SIG-M5 (cell line): ENCODE measurements at regions not wholly inside any gene's neighbourhood (a gene's known extent, or its start where the extent isn't known, plus 50 kb on each side); places are given as distances from the start of the nearest gene placed in this dataset.

ENCODE experiments used
- DNase-seq: peaks from one replicate; lab custom pipeline; 2025; lab: John Stamatoyannopoulos, UW

DNA sequence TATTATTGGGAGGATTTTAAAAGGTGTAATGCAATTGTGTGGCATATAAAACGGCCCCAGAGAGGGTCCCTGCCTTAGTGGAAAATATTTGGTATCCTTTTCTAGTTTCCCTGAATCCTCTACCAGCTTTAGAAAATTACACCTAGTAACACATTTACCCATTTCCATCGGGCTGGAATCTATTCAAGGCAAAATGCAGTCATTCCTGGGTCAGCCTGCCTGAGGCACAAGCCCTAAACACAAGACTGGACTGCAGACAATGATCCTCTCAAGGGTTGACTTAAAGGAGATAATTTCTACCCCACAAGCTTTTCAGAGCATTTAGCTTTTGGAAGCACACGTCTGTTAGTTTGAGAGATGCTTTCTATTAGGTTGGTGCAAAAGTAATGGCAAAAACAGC lies 124.4 kb upstream of the ADAMTSL1 start:
- DNase-seq, result no peak

DNA sequence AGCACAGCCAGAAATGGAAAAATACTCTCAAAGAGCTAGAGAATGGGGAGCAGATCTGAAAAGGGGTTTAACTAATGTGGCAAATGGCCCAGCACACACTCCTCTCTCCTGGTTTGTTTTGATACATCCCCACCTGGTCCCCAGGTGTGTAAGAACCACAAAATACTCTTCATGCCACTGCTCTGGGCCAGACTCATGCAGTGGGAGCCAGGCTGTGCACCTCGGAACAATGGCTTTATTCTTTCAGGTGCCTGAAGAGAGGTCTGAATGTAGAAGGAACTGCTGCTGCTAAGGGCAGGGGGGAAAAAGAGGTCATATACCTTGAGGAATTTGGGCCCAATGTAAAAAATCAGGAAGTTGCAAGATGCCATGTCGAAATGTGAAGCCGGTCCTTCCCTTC lies 123.9 kb upstream of the ADAMTSL1 start:
- DNase-seq, result no peak

DNA sequence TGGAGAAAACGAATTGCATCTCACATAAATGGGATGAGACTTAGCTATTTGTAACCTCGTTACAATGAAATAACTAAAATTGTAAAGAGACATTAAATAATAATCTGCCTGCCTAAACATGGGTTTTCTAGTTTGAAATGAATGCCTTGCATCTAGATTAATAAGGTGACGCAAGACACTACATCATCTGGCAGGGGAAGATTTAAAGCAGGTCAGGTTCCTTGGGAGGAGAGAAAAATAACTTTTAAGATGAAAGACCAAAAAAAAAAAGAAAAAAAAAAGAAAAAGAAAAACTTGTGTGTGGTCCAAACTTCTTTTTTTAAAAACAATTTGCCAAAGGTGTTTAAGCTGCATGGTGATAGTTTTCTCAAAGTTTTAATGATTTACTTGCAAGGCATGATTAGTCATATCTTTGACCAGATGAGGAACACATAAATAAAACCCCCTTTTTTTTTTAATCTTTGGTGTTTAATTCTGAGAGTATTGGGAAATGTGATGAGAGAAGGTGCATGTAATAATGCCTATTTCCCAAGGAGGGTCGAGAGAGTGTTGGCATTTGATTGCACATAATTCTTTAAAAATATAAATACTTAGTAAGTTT lies 122.9 kb upstream of the ADAMTSL1 start:
- DNase-seq, result no peak

DNA sequence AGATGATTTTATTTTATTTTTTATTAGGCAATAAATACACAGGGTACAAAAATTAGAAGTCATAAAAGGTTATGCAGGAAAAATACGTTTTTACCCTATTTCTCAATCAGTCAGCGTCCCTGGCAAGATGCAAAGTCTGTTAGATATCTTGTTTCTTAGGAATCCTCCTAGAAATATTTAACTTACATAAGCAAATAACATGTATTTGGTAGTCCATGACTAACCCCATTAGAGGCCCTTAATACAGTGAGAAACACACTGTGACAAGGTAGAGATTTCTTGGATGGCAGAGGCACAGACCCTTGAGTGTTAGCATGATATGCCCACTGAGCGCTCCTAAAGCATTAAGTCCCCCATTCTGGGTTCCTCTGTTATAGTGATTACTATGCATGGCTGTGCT lies 121.2 kb upstream of the ADAMTSL1 start:
- no peak for DNase-seq

DNA sequence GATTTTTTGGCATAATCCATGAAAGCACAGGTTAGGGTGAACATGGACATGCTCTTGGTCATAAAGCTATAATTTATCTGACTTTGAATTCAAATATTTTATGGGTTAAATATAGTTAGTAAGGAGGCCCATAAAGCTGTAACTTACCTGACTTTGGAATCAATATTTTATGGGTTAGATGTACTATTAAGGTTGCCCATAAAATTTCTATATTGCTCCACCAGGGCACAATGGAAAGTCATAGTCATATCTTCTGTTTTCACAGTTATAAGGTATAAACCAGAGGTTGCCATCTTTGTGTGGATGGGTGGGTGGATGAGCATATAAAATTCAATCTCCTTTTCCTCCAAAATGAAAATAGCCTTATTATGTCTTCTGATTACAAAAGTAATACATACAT lies 120.5 kb upstream of the ADAMTSL1 start:
- DNase-seq, result no peak

DNA sequence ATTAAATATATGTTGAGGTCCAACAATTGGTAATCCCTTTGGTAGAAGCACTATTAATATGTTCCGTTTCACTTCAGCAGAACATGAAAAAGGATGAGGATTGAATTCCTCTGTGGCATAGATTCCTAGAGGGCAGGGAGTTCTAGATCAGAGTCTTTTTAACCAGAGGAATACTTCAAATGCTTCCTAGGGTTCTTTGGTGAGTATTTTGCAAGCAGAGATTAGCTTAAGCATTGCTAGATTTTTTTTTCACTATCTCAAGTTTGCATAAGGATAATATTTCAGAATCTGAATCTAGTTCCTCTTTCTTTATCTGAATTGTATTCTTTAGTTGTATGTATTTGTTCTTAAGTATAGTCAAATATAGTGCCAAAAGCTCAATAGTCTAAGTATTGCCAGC lies 116.6 kb upstream of the ADAMTSL1 start:
- DNase-seq, result no peak

- no peak for DNase-seq
These were observed 115.6 kb upstream of the ADAMTSL1 start for GRCh38 chr9:18358325-18358724.

DNA sequence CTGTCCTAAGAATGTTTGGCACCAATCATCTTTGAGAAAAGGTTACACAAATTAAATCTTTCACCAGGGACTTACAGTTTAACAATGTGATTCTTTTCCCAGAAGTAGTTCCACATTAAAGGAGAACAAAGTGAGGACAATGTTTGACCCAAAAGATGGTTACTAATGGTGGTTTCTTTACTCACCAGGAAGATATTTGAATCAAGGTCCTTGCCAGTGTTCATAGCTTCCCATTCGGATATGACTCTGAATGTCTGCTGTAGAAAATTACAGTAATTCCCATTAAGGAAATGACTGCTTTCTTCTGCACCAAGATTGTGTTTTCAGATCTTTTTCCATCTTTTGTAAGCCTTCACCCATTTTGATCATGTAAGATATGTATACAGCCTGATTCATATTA lies 114.6 kb upstream of the ADAMTSL1 start:
- no peak for DNase-seq

DNA sequence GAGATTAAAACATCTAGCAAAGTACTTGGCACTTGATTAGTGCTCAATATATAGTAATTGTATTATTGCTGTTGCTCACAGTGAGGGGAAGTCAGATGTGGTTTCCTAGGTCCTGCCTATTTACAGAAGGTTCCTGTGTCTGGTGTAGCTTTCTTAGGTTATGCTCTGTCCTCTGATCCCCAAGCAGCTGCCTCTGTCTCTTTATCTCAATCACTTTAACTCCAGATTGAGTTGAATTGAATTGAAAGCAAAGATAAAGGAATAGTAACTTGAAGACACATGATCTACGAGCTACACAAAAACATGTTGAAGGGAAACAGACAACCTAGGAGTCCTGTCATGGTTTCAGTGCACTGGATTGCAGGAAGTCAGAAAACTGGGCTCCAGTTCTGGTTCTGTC lies 113.9 kb upstream of the ADAMTSL1 start:
- no peak for DNase-seq

- no peak for DNase-seq
These were observed 112.3 kb upstream of the ADAMTSL1 start for GRCh38 chr9:18361646-18362045.

GRCh38 chr9:18362166-18362565 lies 111.8 kb upstream of the ADAMTSL1 start:
- DNase-seq, result no peak

- no peak for DNase-seq
These were observed 110.9 kb upstream of the ADAMTSL1 start for GRCh38 chr9:18362901-18363685.

DNA sequence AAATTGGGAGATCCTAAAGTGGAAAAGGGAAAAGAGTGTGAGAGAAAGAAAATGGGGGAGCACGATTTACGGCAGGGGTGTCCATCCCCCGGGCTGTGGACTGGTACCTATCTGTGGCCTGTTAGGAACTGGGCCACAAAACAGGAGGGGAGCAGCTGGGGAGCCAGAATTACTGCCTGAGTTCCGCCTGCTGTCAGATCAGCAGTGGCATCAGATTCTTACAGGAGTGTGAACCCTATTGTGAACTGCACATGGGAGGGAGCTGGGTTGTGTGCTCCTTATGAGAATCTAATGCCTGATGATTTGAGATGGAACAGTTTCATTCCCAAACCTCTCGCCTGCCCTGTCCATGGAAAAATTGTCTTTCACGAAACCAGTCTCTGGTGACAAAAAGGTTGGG lies 108.3 kb upstream of the ADAMTSL1 start:
- no peak for DNase-seq

GRCh38 chr9:18366184-18366583 lies 107.8 kb upstream of the ADAMTSL1 start:
- DNase-seq, result peak; percentile 2

DNA sequence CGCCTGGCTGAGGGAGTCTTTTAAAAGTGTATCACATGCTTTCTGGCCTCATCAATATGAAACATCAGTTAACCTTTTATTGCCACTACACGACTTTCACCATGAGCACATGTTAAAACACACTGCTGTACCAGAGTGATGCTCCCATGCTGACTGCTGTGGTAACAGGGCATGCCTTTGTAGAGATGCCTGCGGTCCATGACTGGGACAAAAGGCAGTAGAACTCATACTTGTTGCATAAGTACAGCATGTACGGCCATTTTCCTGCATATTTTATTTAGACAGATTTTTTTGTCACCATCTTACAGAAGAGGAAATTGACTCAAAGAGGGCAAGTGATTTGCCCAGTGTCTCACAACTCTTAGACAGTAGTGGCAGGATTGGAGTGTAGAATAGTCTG lies 105.7 kb upstream of the ADAMTSL1 start:
- no peak for DNase-seq

- DNase-seq, result no peak
These were observed 102.8 kb upstream of the ADAMTSL1 start for GRCh38 chr9:18371141-18371540.

DNA sequence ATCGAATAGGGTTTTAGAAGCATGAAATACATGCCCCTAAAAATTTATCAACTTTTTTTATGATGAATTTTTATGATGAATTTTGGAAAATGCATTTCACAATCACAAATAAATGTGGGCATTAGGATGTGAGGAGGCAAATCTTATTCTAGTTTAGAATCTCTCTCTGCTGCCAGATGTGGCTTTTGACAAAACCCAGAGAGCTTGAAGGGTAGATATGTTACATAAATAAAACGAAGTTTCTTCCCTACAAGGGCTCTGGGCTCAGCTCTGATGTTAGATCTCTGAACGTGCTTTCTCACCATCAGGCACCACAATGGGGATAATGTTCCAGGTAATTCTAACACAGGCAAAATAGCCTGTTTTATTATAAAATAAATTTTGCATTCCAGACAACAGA lies 102.3 kb upstream of the ADAMTSL1 start:
- DNase-seq, result no peak

GRCh38 chr9:18379073-18379811 lies 94.7 kb upstream of the ADAMTSL1 start:
- DNase-seq, result no peak

- DNase-seq, result no peak
These were observed 91.7 kb upstream of the ADAMTSL1 start for GRCh38 chr9:18382243-18382642.

DNA sequence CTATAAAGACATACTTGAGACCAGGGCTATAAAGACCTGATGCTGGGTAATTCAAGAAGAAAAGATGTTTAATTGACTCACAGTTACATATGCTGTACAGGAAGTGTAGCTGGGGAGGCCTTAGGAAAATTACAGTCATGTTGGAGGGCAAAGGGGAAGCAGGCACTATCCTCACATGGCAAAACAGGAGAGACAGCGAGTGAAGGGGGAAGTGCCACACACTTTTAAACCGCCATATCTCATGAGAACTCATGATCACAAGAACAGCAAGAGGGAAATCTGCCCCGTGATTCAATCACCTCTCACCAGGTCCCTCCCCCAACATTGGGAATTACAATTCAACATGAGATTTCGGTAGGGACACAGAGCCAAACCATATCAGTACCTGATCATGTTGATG lies 89.9 kb upstream of the ADAMTSL1 start:
- DNase-seq, result no peak

DNA sequence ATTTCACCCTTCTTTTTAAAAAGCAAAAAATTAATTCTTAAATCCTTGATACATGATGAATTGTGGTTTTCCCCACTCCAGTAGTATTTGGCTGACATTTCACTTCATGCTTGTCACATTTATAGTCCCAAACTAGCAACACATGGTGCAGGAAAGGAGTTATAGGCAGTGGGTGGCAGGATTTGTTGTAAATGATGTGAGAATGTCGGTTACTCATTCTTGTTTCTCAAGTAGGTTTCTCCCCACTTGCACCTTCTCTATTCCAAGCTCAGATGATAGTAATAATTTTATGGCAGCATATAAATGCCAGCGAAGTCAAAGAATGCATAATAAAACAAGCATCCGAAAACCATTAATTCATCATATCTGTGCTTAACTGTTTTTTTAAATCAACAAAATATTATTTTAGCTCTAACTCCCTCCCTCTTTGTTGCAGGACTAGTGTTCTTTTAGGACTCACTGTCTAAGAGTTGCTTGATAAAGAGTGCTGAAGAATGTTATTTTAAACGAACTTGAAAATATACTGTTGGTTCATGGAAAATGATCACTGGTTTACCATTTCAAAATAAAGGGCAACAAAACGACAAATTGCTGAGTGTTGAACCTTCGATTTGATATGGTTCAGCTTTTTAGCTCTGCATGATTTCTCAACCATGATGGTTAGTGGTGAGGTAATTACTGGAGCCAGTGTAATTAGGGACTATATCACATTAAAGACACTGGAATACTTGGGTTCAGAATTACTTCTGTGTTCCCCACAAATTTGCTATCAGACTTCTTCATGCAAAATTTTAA lies 88.1 kb upstream of the ADAMTSL1 start:
- DNase-seq, result no peak

DNA sequence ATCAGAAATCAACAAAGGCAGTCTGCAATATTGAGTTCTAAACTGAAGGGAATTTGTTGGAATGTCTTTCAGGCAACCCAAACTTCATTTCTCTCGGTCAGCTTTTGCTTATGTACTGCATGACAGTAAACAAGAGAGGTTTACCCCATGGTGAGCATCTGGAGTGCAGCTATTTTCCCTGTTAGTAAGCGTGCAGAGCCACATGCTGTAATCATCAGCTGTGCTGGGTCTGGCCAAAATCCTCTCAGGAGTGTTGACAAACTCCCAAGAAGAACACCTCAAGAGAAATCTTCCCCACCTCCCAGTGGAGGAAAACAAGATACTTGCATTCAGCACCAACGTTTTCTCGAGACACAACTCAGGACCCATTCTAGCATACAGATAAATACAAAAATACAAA lies 83.6 kb upstream of the ADAMTSL1 start:
- DNase-seq, result no peak
